Erythroblast (primary cell): ENCODE measurements at regions not wholly inside any gene's neighbourhood (a gene's known extent, or its start where the extent isn't known, plus 50 kb on each side); places are given as distances from the start of the nearest gene placed in this dataset.

Experiments
- GATA1 ChIP-seq: IDR thresholded peaks from 2 replicates; pipeline ENCODE4 v1.6.1; 2011; ENCODE audit warnings: low read depth, mild to moderate bottlenecking, control low read depth, low read length, moderate library complexity
- POLR2A ChIP-seq: IDR thresholded peaks from 2 replicates; pipeline ENCODE4 v1.6.1; 2011; ENCODE audit warnings: mild to moderate bottlenecking, low read length

GRCh38 chr15:46260937-46261336 is 626.1 kb downstream of the SQOR start:
- no peak for TF ChIP-seq POLR2A
- TF ChIP-seq GATA1 = no peak
